Fibroblast of the aortic adventitia (primary cell): ENCODE measurements at regions not wholly inside any gene's neighbourhood (a gene's known extent, or its start where the extent isn't known, plus 50 kb on each side); places are given as distances from the start of the nearest gene placed in this dataset.

Experiments used
- DNase-seq: peaks from one replicate; pipeline ENCODE4 v3.0.0-alpha.2; 2010; ENCODE audit warnings: low read depth
- H3K4me3 ChIP-seq: 2 replicates; pipeline ENCODE4 v1.5.1; 2011; ENCODE audit warnings: low read depth, mild to moderate bottlenecking, control low read depth, low read length, moderate library complexity
- TF ChIP-seq, protein P1 (sequence below): IDR thresholded peaks from 2 replicates; pipeline ENCODE4 v1.5.1; 2011; ENCODE audit warnings: mild to moderate bottlenecking, low read length, control low read depth, inconsistent platforms; ENCODE audit not compliant: insufficient read depth

DNA sequence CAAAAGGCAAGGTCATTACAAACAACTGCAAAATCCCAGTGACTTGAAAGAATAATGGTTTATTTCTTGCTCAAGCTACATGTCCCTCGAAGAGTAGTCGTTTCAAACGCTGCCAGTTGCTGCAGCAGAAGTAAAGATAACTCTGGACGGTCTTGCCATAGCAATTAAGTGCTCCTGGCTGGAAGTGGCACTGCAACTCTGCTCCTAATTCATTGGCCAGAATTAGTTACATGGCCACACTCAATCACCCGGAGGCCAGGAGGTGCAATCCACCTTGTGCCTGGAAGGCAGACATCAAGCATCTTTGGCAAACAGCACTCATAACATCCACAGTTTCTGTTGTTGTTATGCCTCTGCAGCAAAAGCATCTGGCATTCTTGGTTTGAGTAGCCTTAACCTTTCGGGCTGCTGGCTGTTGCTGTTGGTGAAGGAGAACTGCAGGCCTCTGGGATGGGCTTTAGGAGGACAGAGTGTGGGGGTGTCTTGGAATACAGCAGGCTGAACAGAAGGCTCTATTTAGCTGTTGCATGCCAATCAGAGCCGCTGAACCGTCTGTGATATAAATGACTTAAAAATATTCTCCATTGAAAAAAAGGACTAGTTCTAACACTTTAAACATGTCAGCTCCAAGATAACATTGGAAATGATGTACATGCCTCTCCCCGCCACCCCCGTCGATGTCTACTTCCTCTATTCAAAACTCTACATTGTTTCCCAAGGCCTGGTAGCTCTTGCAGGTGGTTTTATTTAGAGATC is 123.5 kb upstream of the DYRK2 start:
- H3K4me3 ChIP-seq: no peak overlapping the region
- TF ChIP-seq, protein P1, sequence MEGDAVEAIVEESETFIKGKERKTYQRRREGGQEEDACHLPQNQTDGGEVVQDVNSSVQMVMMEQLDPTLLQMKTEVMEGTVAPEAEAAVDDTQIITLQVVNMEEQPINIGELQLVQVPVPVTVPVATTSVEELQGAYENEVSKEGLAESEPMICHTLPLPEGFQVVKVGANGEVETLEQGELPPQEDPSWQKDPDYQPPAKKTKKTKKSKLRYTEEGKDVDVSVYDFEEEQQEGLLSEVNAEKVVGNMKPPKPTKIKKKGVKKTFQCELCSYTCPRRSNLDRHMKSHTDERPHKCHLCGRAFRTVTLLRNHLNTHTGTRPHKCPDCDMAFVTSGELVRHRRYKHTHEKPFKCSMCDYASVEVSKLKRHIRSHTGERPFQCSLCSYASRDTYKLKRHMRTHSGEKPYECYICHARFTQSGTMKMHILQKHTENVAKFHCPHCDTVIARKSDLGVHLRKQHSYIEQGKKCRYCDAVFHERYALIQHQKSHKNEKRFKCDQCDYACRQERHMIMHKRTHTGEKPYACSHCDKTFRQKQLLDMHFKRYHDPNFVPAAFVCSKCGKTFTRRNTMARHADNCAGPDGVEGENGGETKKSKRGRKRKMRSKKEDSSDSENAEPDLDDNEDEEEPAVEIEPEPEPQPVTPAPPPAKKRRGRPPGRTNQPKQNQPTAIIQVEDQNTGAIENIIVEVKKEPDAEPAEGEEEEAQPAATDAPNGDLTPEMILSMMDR: no peak
- no peak for DNase-seq

- DNase-seq: no peak
- TF ChIP-seq, protein P1: no peak
- no peak overlapping the region for H3K4me3 ChIP-seq
These were observed 123.0 kb upstream of the DYRK2 start for GRCh38 chr12:67525617-67525884.

- DNase-seq: no peak
- no peak overlapping the region for H3K4me3 ChIP-seq
- TF ChIP-seq, protein P1: no peak
These were observed 122.4 kb upstream of the DYRK2 start for GRCh38 chr12:67526129-67526528.

GRCh38 chr12:67531051-67531450 is 117.5 kb upstream of the DYRK2 start:
- DNase-seq: no peak

DNA sequence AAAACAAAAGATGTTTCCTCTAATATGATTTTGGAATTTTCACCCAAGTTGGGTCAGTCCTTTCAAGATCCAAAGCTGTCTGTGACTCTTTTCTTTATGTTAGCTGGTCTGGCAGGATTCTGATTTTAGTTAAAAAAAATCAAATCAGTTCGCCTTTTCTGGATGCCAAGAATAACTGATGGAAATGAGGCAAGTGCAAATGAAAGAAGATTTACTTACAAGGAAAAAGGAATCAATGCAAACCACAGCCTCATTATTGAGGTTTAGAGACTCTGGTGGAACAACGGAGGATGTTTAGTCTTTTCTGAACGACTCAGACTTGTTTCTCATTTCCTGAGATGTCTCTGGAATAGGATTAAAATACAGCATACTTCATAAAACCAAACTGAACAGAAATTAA is 117.0 kb upstream of the DYRK2 start:
- TF ChIP-seq, protein P1: no peak
- no peak for DNase-seq

More at GRCh38 chr12:67531051-67531450, 117.5 kb upstream of the DYRK2 start:
- H3K4me3 ChIP-seq: no peak overlapping the region
- TF ChIP-seq, protein P1: no peak

GRCh38 chr12:67533159-67533558 is 115.4 kb upstream of the DYRK2 start:
- no peak overlapping the region for H3K4me3 ChIP-seq
- TF ChIP-seq, protein P1: no peak
- DNase-seq: no peak

More for the DNA sequence above, 117.0 kb upstream of the DYRK2 start:
- H3K4me3 ChIP-seq: no peak overlapping the region

GRCh38 chr12:67534046-67534445 is 114.5 kb upstream of the DYRK2 start:
- TF ChIP-seq, protein P1: no peak
- H3K4me3 ChIP-seq: no peak overlapping the region
- DNase-seq: no peak
